H1 (cell line): ENCODE measurements at regions not wholly inside any gene's neighbourhood (a gene's known extent, or its start where the extent isn't known, plus 50 kb on each side); places are given as distances from the start of the nearest gene placed in this dataset.

Experiments used
- CTCF ChIA-PET: fragments of 300-600 bp; sonication (Branson Sonifier 250); formaldehyde crosslinking; loops from one replicate; lab custom pipeline; 2021; ENCODE audit not compliant: partially characterized antibody; lab: Charles Lee
- POLR2A ChIA-PET: fragments of 300-600 bp; sonication (Branson Sonifier 250); formaldehyde crosslinking; loops from one replicate; lab custom pipeline; 2021; ENCODE audit warnings: inconsistent platforms; ENCODE audit not compliant: partially characterized antibody; lab: Charles Lee
- DNase-seq, 2 experiments: peaks; one replicate each; pipeline versions ENCODE4 v3.0.0 to v3.0.0-alpha.2; 2010 to 2022; ENCODE audit warnings: low spot score in 2 of 2, low read depth in 1 of 2, mixed read lengths in 1 of 2
- FAIRE-seq: peaks from 2 replicates; lab custom pipeline; 2011; peaks lifted over from hg19 to GRCh38; lab: Jason Lieb, UNC
- H2AFZ ChIP-seq: 2 replicates; pipeline ENCODE4 v1.8.1; 2012; ENCODE audit warnings: low read length, inconsistent platforms
- H2AK5ac ChIP-seq: 2 replicates; pipeline ENCODE4 v1.6.1; 2013; ENCODE audit warnings: low read depth, low read length
- H2BK120ac ChIP-seq: replicated peaks from 2 replicates; pipeline ENCODE3; 2013; ENCODE audit warnings: low read depth, low read length, inconsistent platforms
- H2BK12ac ChIP-seq: 2 replicates; pipeline ENCODE4 v1.6.1; 2013; ENCODE audit warnings: low read depth, low read length
- H2BK15ac ChIP-seq: 2 replicates; pipeline ENCODE4 v1.6.1; 2013; ENCODE audit warnings: low read length
- H2BK20ac ChIP-seq: 2 replicates; pipeline ENCODE4 v1.6.1; 2013; ENCODE audit warnings: low read length
- H2BK5ac ChIP-seq: 2 replicates; pipeline ENCODE4 v1.6.1; 2013; ENCODE audit warnings: low read depth, low read length
- H3K14ac ChIP-seq: 2 replicates; pipeline ENCODE4 v1.6.1; 2013; ENCODE audit warnings: inconsistent platforms; ENCODE audit not compliant: insufficient read length
- H3K18ac ChIP-seq: 2 replicates; pipeline ENCODE4 v1.6.1; 2013; ENCODE audit warnings: low read length; ENCODE audit errors: extremely low read depth
- H3K23ac ChIP-seq: 2 replicates; pipeline ENCODE4 v1.6.1; 2013; ENCODE audit warnings: inconsistent platforms; ENCODE audit not compliant: insufficient read length
- H3K23me2 ChIP-seq: 2 replicates; pipeline ENCODE4 v1.6.1; 2013; ENCODE audit warnings: low read depth, low read length
- H3K27ac ChIP-seq: 2 replicates; pipeline ENCODE4 v1.6.1; 2011; ENCODE audit warnings: low read depth, low read length, inconsistent platforms
- H3K27me3 ChIP-seq, 4 experiments: replicated peaks in 1 of 4; 1 replicate in 1 of 4; 2 replicates in 3 of 4; pipeline versions ENCODE4 v1.6.1 to v1.8.1; 2011 to 2013; ENCODE audit warnings: low read length in 3 of 4, mild to moderate bottlenecking in 3 of 4, inconsistent platforms in 2 of 4, mixed read lengths in 2 of 4, moderate library complexity in 1 of 4; ENCODE audit not compliant: control insufficient read depth in 3 of 4, insufficient read depth in 3 of 4; ENCODE audit errors: extremely low read depth in 1 of 4
- H3K36me3 ChIP-seq, 4 experiments: 2 replicates each; pipeline versions ENCODE4 v1.6.1 to v1.8.1; 2011 to 2013; ENCODE audit warnings: mild to moderate bottlenecking in 4 of 4, low read length in 3 of 4, moderate library complexity in 2 of 4, control low read depth in 1 of 4, inconsistent platforms in 1 of 4; ENCODE audit not compliant: insufficient read depth in 4 of 4, control insufficient read depth in 2 of 4
- H3K4ac ChIP-seq: replicated peaks from 2 replicates; pipeline ENCODE3; 2013; ENCODE audit warnings: low read length, low read depth, mixed read lengths, inconsistent platforms; ENCODE audit not compliant: insufficient read length
- H3K4me1 ChIP-seq, 4 experiments: replicated peaks in 1 of 4; 1 replicate in 1 of 4; 2 replicates in 3 of 4; pipeline versions ENCODE4 v1.6.1 to v1.8.1; 2011 to 2013; ENCODE audit warnings: low read length in 3 of 4, inconsistent platforms in 2 of 4, mixed read lengths in 1 of 4; ENCODE audit not compliant: insufficient read depth in 4 of 4, control insufficient read depth in 3 of 4
- H3K4me2 ChIP-seq, 2 experiments: 2 replicates each; pipeline versions ENCODE4 v1.6.1 to v1.8.1; 2011 to 2013; ENCODE audit warnings: low read depth in 2 of 2, low read length in 2 of 2, control low read depth in 1 of 2, inconsistent platforms in 1 of 2, mild to moderate bottlenecking in 1 of 2; ENCODE audit not compliant: insufficient read depth in 1 of 2
- H3K4me3 ChIP-seq, 4 experiments: fragments of 200-600, 300-600 bp in 1 of 4; sonication (generic), shearing (Covaris generic), sonication (Bioruptor Twin) in 1 of 4; 2 replicates each; pipeline versions ENCODE4 v1.5.1 to v1.8.1; 2011 to 2016; ENCODE audit warnings: low read length in 4 of 4, low read depth in 3 of 4, control low read depth in 2 of 4, inconsistent platforms in 2 of 4, mild to moderate bottlenecking in 2 of 4, mixed read lengths in 1 of 4, moderate library complexity in 1 of 4; ENCODE audit not compliant: insufficient read depth in 2 of 4; ENCODE audit errors: extremely low read depth in 1 of 4
- H3K56ac ChIP-seq: replicated peaks from 2 replicates; pipeline ENCODE3; 2013; ENCODE audit warnings: low read depth, mild to moderate bottlenecking, mixed read lengths, low read length, inconsistent platforms; ENCODE audit not compliant: insufficient read length
- H3K79me1 ChIP-seq: 2 replicates; pipeline ENCODE4 v1.6.1; 2013; ENCODE audit warnings: low read depth, low read length, control low read depth
- H3K79me2 ChIP-seq, 2 experiments: 2 replicates each; pipeline versions ENCODE4 v1.6.1 to v1.8.1; 2012 to 2013; ENCODE audit warnings: low read length in 2 of 2, mild to moderate bottlenecking in 2 of 2, inconsistent platforms in 1 of 2; ENCODE audit not compliant: insufficient read depth in 2 of 2, control insufficient read depth in 1 of 2
- H3K9ac ChIP-seq, 4 experiments: replicated peaks in 1 of 4; 1 replicate in 1 of 4; 2 replicates in 3 of 4; pipeline versions ENCODE4 v1.6.1 to v1.8.1; 2011 to 2013; ENCODE audit warnings: low read depth in 3 of 4, low read length in 3 of 4, control low read depth in 2 of 4, mild to moderate bottlenecking in 2 of 4, moderate library complexity in 2 of 4, inconsistent platforms in 1 of 4; ENCODE audit errors: extremely low read depth in 1 of 4
- H3K9me3 ChIP-seq, 2 experiments: 2 replicates each; pipeline versions ENCODE4 v1.6.1 to v1.8.1; 2012 to 2013; ENCODE audit warnings: mild to moderate bottlenecking in 2 of 2, moderate library complexity in 2 of 2, control low read depth in 1 of 2, inconsistent platforms in 1 of 2, low read depth in 1 of 2, low read length in 1 of 2, mixed read lengths in 1 of 2; ENCODE audit not compliant: insufficient read depth in 2 of 2
- H4K20me1 ChIP-seq, 2 experiments: replicated peaks in 1 of 2; 2 replicates each; pipeline versions ENCODE3 to v1.8.1; 2011 to 2013; ENCODE audit warnings: inconsistent platforms in 2 of 2, low read length in 2 of 2, mild to moderate bottlenecking in 1 of 2; ENCODE audit not compliant: insufficient read depth in 2 of 2, control insufficient read depth in 1 of 2
- H4K5ac ChIP-seq: 2 replicates; pipeline ENCODE4 v1.6.1; 2013; ENCODE audit warnings: low read length, low read depth, mixed read lengths, inconsistent platforms; ENCODE audit not compliant: insufficient read length
- H4K8ac ChIP-seq: 2 replicates; pipeline ENCODE4 v1.8.0; 2013; ENCODE audit warnings: mild to moderate bottlenecking, moderate library complexity, low read length, inconsistent platforms; ENCODE audit not compliant: insufficient read depth; ENCODE audit errors: extremely low read depth
- H4K91ac ChIP-seq: replicated peaks from 2 replicates; pipeline ENCODE3; 2013; ENCODE audit warnings: low read length, mixed read lengths, inconsistent platforms; ENCODE audit not compliant: insufficient read length
- ATF2 ChIP-seq: IDR thresholded peaks from 2 replicates; pipeline ENCODE4 v1.6.1; 2012; ENCODE audit warnings: low read length, inconsistent platforms
- EZH2 ChIP-seq: fragments of 200-600 bp; sonication (generic); IDR thresholded peaks from 2 replicates; pipeline ENCODE4 v1.7.1; 2012; ENCODE audit warnings: low read depth, mild to moderate bottlenecking, moderate library complexity, low read length, inconsistent platforms; ENCODE audit not compliant: severe bottlenecking
- FOSL1 ChIP-seq: IDR thresholded peaks from 2 replicates; pipeline ENCODE4 v1.6.1; 2011; ENCODE audit warnings: mild to moderate bottlenecking, low read depth, low read length, moderate library complexity; ENCODE audit not compliant: insufficient read depth
- KDM5A ChIP-seq: fragments of 200-600 bp; IDR thresholded peaks from 2 replicates; pipeline ENCODE4 v1.7.1; 2012; ENCODE audit warnings: mild to moderate bottlenecking, low read length, inconsistent platforms, mixed read lengths
- MAFK ChIP-seq: IDR thresholded peaks from 2 replicates; pipeline ENCODE4 v1.6.1; 2012; ENCODE audit warnings: low read depth, mild to moderate bottlenecking, improper control_type of control experiment, low read length
- POLR2A ChIP-seq, 2 experiments: IDR thresholded peaks; 1 replicate in 1 of 2; 2 replicates in 1 of 2; pipeline ENCODE4 v1.6.1; 2011; ENCODE audit warnings: low read depth in 2 of 2, low read length in 2 of 2, mild to moderate bottlenecking in 2 of 2; ENCODE audit errors: control extremely low read depth in 1 of 2
- RNF2 ChIP-seq: fragments of 200-900, 300-1000 bp; sonication (generic); IDR thresholded peaks from 2 replicates; pipeline ENCODE4 v1.7.1; 2016; ENCODE audit warnings: borderline replicate concordance, low read depth, mild to moderate bottlenecking, antibody characterized with exemption, low read length; ENCODE audit not compliant: poor library complexity, severe bottlenecking; ENCODE audit errors: missing control alignments
- SUZ12 ChIP-seq: fragments of 200-600 bp; sonication (generic); IDR thresholded peaks from 2 replicates; pipeline ENCODE4 v1.6.1; 2012; ENCODE audit warnings: mild to moderate bottlenecking, inconsistent platforms, low read length, moderate library complexity, mixed read lengths
- TAF7 ChIP-seq: optimal IDR thresholded peaks from 2 replicates; pipeline ENCODE3; 2011; ENCODE audit warnings: low read depth, mild to moderate bottlenecking, inconsistent platforms, low read length, moderate library complexity, borderline replicate concordance
- ZNF274 ChIP-seq: IDR thresholded peaks from 2 replicates; pipeline ENCODE4 v1.7.0; 2012; ENCODE audit warnings: low read length, borderline replicate concordance; ENCODE audit errors: extremely low read depth
- WGBS, 2 experiments: shearing (Covaris generic) in 1 of 2; methylation state at CpG; one replicate each; pipeline versions ENCODE4 v1.1.6 to v1.1.7; 2013 to 2015; ENCODE audit warnings: low lambda C conversion rate in 2 of 2, mixed read lengths in 2 of 2, inconsistent platforms in 1 of 2, low coverage in 1 of 2, missing lambda C conversion rate in 1 of 2; ENCODE audit not compliant: insufficient replicate concordance in 2 of 2, insufficient coverage in 1 of 2, insufficient read length in 1 of 2; ENCODE audit errors: extremely low coverage in 1 of 2, missing lambda C conversion rate in 1 of 2; 5-methylcytosine and 5-hydroxymethylcytosine counted together

- H4K91ac ChIP-seq = no peak overlapping the region
- no peak overlapping the region for H3K9ac ChIP-seq
- peak overlapping the region; percentile 51; the same call in 1 of the 2 replicates for H2BK20ac ChIP-seq
- H2AFZ ChIP-seq = no peak overlapping the region
- H3K79me2 ChIP-seq = no peaks in the 10 kb centered on the region
- peaks cover 12 to 30% of the 10 kb centered on the region in 2 experiments; a peak in 3 of 4 replicates for H3K9me3 ChIP-seq
- no peaks in the 10 kb centered on the region for H3K79me1 ChIP-seq
- no peak overlapping the region for H4K8ac ChIP-seq
- no peak overlapping the region for H3K14ac ChIP-seq
- H3K23me2 ChIP-seq = no peaks in the 10 kb centered on the region
- H4K20me1 ChIP-seq = no peaks in the 10 kb centered on the region
- H3K23ac ChIP-seq = no peak overlapping the region
- DNase-seq (no peak), FAIRE-seq (no peak)
- no peak overlapping the region for H3K56ac ChIP-seq
- no peak overlapping the region for H4K5ac ChIP-seq
- H3K4me1 ChIP-seq = peaks cover 0 to 4% (median 2%) of the 10 kb centered on the region in 4 experiments; a peak in 4 of 7 replicates
- H3K36me3 ChIP-seq = no peaks in the 10 kb centered on the region; a peak in 1 of 8 replicates
- ChIA-PET POLR2A (interaction anchor here (0.6 to 1.5 kb wide), 4 partner anchors 16 to 58 kb away, joined by 3 to 4 read pairs (median 3); no protein-coding TSS in a partner anchor), CTCF (interaction anchor here (0.9 to 1.4 kb wide), 2 partner anchors 58 to 200 kb away, joined by 3 to 4 read pairs; no protein-coding TSS in a partner anchor)
- H2BK15ac ChIP-seq = no peak overlapping the region
- peak overlapping the region; percentile 30; the same call in 1 of the 2 replicates for H2BK12ac ChIP-seq
- TF ChIP-seq EZH2 (no peak), MAFK (no peak), TAF7 (no peak), KDM5A (no peak), ATF2 (no peak), POLR2A (IDR thresholded peaks at IDR 0.05; ENCODE audit: control extremely low read depth in 1 of 2, low read depth in 2 of 2, low read length in 2 of 2) (no peak), SUZ12 (no peak), FOSL1 (no peak), ZNF274 (no peak), RNF2 (no peak)
- TF ChIP-seq, all 59 proteins: peak for 0
- Histone ChIP-seq H3K27me3 (no peaks in the 10 kb centered on the region; a peak in 3 of 7 replicates), H3K4ac (no peak overlapping the region), H3K4me3 (no peak overlapping the region), H3K4me2 (peak overlapping the region in 1 of 2 experiments; percentile 16; a peak in 1 of 4 replicates), H3K18ac (peak overlapping the region; percentile 52; the same call in 1 of the 2 replicates), H2BK120ac (no peak overlapping the region), H3K27ac (no peak overlapping the region), H2AK5ac (no peak overlapping the region; the same call in 1 of the 2 replicates), H2BK5ac (no peak overlapping the region)
- 89% methylated on average over 2 of the region's 2 CpGs; no CpG with 5 or more reads in 1 of the 2 experiments for WGBS, 2 experiments
Measured at GRCh38 chr12:94815450-94815849, 165.1 kb upstream of the TMCC3 start.
